ENCODE measurements at regions not wholly inside any gene's neighbourhood (a gene's known extent, or its start where the extent isn't known, plus 50 kb on each side); places are given as distances from the start of the nearest gene placed in this dataset.

DNA sequence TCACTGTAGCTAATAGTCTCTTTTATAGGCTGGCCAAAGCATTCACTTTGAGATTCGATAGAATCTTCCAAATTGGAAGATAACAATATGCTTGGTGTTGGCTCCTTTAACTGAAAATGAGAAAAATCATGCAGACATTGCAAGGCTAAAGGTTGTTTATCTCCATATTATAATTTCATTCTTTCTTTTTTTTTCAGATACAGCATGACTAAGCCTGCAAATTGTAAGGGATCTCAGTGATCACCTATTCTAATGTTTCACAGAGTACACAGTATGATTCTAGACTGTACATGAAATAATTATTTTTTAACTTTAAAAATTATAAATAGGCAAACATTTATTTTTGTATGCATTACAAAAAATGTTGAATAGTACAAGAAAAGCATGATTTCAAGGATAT lies 451.7 kb upstream of the DDI1 start:
- no peak for TF ChIP-seq CTCF (IDR thresholded peaks at IDR 0.05; ENCODE audit: poor library complexity)
- TF ChIP-seq EZH2phosphoT487 (IDR thresholded peaks at IDR 0.05; ENCODE audit: low read depth, severe bottlenecking, unreplicated experiment) = no peak
